Activated T-helper 1 cell treated with anti-CD3 and anti-CD28 coated beads, Interleukin-12 subunit alpha, Interleukin-12 subunit beta, Interleukin-2, Interleukin-4 antibody, amounts not matched to agents 30 ng/mL and 10 ng/mL and 1 ng/mL, durations not matched to agents 14 hours and 24 hours and 36 hours (primary cell): ENCODE measurements at regions not wholly inside any gene's neighbourhood (a gene's known extent, or its start where the extent isn't known, plus 50 kb on each side); places are given as distances from the start of the nearest gene placed in this dataset.
"Not testable (repeated sequence)": the region's sequence is repeated elsewhere in the genome, so short reads cannot be mapped to it uniquely, and the experiment has no call there.

ENCODE experiments used
- DNase-seq: peaks from one replicate; pipeline ENCODE4 v3.0.0; 2021; ENCODE audit warnings: low spot score
- H3K27ac Mint-ChIP-seq: one replicate; pipeline ENCODE4 v1.8.0; 2021; ENCODE audit warnings: mild to moderate bottlenecking, mixed read lengths
- H3K27me3 Mint-ChIP-seq: one replicate; pipeline ENCODE4 v1.8.0; 2022; ENCODE audit warnings: mild to moderate bottlenecking, moderate library complexity, mixed read lengths; ENCODE audit not compliant: insufficient read depth
- H3K36me3 Mint-ChIP-seq: one replicate; pipeline ENCODE4 v1.8.0; 2021; ENCODE audit warnings: low read depth, mixed read lengths
- H3K4me1 Mint-ChIP-seq: one replicate; pipeline ENCODE4 v1.8.0; 2021; ENCODE audit warnings: low read depth, mixed read lengths
- H3K4me3 Mint-ChIP-seq: one replicate; pipeline ENCODE4 v1.8.0; 2021; ENCODE audit warnings: mild to moderate bottlenecking, moderate library complexity, mixed read lengths
- H3K9me3 Mint-ChIP-seq: one replicate; pipeline ENCODE4 v1.8.0; 2021; ENCODE audit warnings: mixed read lengths
- intact Hi-C: fragments of 100-400 bp; cut with micrococcal nuclease; formaldehyde crosslinking; loops from one replicate; pipeline ENCODE4 v1.15.1; 2024

GRCh38 chrX:123788193-123788592, 55.3 kb upstream of the THOC2 start:
- H3K9me3 Mint-ChIP-seq, H3K36me3 Mint-ChIP-seq, H3K4me1 Mint-ChIP-seq, H3K4me3 Mint-ChIP-seq, H3K27ac Mint-ChIP-seq, DNase-seq, H3K27me3 Mint-ChIP-seq, intact Hi-C loops: not testable (repeated sequence)

- DNase-seq = no peak
- Mint-ChIP-seq H3K4me1 (no peaks in the 10 kb centered on the region), H3K4me3 (no peak overlapping the region), H3K36me3 (no peaks in the 10 kb centered on the region), H3K9me3 (no peaks in the 10 kb centered on the region), H3K27ac (no peak overlapping the region), H3K27me3 (no peaks in the 10 kb centered on the region)
- intact Hi-C loops = no loop called here
Observed at GRCh38 chrX:123788744-123789143, 55.9 kb upstream of the THOC2 start.

- H3K36me3 Mint-ChIP-seq = no peaks in the 10 kb centered on the region
- no peaks in the 10 kb centered on the region for H3K9me3 Mint-ChIP-seq
- no peak overlapping the region for H3K27ac Mint-ChIP-seq
- intact Hi-C loops = no loop called here
- H3K27me3 Mint-ChIP-seq = no peaks in the 10 kb centered on the region
- no peak overlapping the region for H3K4me3 Mint-ChIP-seq
- H3K4me1 Mint-ChIP-seq = no peaks in the 10 kb centered on the region
- no peak for DNase-seq
Observed at GRCh38 chrX:123797543-123798447, 62.1 kb upstream of the XIAP start.

- intact Hi-C loops, H3K4me3 Mint-ChIP-seq: not testable (repeated sequence)
Observed at GRCh38 chrX:123798706-123799430, 61.0 kb upstream of the XIAP start.

GRCh38 chrX:123801901-123802300, 58.0 kb upstream of the XIAP start:
- no peak overlapping the region for H3K4me3 Mint-ChIP-seq
- H3K27ac Mint-ChIP-seq = no peak overlapping the region
- H3K9me3 Mint-ChIP-seq = no peaks in the 10 kb centered on the region
- DNase-seq = no peak
- H3K36me3 Mint-ChIP-seq = no peaks in the 10 kb centered on the region
- H3K4me1 Mint-ChIP-seq = peaks cover 6% of the 10 kb centered on the region
- intact Hi-C loops = no loop called here
- H3K27me3 Mint-ChIP-seq = no peaks in the 10 kb centered on the region

More at GRCh38 chrX:123798706-123799430, 61.0 kb upstream of the XIAP start:
- not testable (repeated sequence) for H3K4me1 Mint-ChIP-seq, H3K27me3 Mint-ChIP-seq, DNase-seq, H3K9me3 Mint-ChIP-seq, H3K36me3 Mint-ChIP-seq, H3K27ac Mint-ChIP-seq

GRCh38 chrX:123803331-123803983, 56.4 kb upstream of the XIAP start:
- no peaks in the 10 kb centered on the region for H3K27me3 Mint-ChIP-seq
- peaks cover 6% of the 10 kb centered on the region for H3K4me1 Mint-ChIP-seq
- no peak for DNase-seq
- H3K27ac Mint-ChIP-seq = peak overlapping the region; percentile 48
- H3K4me3 Mint-ChIP-seq = no peak overlapping the region
- H3K9me3 Mint-ChIP-seq = no peaks in the 10 kb centered on the region
- intact Hi-C loops = no loop called here
- H3K36me3 Mint-ChIP-seq = no peaks in the 10 kb centered on the region

- H3K9me3 Mint-ChIP-seq, H3K36me3 Mint-ChIP-seq, H3K27me3 Mint-ChIP-seq, intact Hi-C loops, H3K27ac Mint-ChIP-seq, H3K4me1 Mint-ChIP-seq, H3K4me3 Mint-ChIP-seq, DNase-seq: not testable (repeated sequence)
Observed at GRCh38 chrX:123803984-123804365, 55.9 kb upstream of the XIAP start.

- no peaks in the 10 kb centered on the region for H3K9me3 Mint-ChIP-seq
- peaks cover 3% of the 10 kb centered on the region for H3K27me3 Mint-ChIP-seq
- no peak overlapping the region for H3K4me3 Mint-ChIP-seq
- intact Hi-C loops = no loop called here
- H3K36me3 Mint-ChIP-seq = no peaks in the 10 kb centered on the region
- H3K27ac Mint-ChIP-seq = no peak overlapping the region
- DNase-seq = no peak
- peaks cover 6% of the 10 kb centered on the region for H3K4me1 Mint-ChIP-seq
Observed at GRCh38 chrX:123807835-123808416, 51.9 kb upstream of the XIAP start.

- H3K9me3 Mint-ChIP-seq = no peaks in the 10 kb centered on the region
- H3K4me3 Mint-ChIP-seq = no peak overlapping the region
- H3K27me3 Mint-ChIP-seq = peaks cover 3% of the 10 kb centered on the region
- no peak overlapping the region for H3K27ac Mint-ChIP-seq
- H3K36me3 Mint-ChIP-seq = no peaks in the 10 kb centered on the region
- H3K4me1 Mint-ChIP-seq = no peaks in the 10 kb centered on the region
- DNase-seq = no peak
- intact Hi-C loops = no loop called here
Observed at GRCh38 chrX:123809854-123810375, 49.9 kb upstream of the XIAP start.
